Kidney (tissue), 13 donors: ENCODE measurements at regions not wholly inside any gene's neighbourhood (a gene's known extent, or its start where the extent isn't known, plus 50 kb on each side); places are given as distances from the start of the nearest gene placed in this dataset.
"Not testable (repeated sequence)": the region's sequence is repeated elsewhere in the genome, so short reads cannot be mapped to it uniquely, and the experiment has no call there.

Experiments
- DNase-seq, 5 donors: peaks; one replicate each; pipeline ENCODE4 v3.0.0-alpha.2; 2013 to 2020
- FAIRE-seq: peaks from 2 replicates; lab custom pipeline; 2012; peaks lifted over from hg19 to GRCh38; lab: Jason Lieb, UNC
- H3K27ac ChIP-seq, 2 donors: one replicate each; pipeline ENCODE4 v1.7.0; 2013; ENCODE audit warnings: low read depth in 2 of 2, low read length in 2 of 2, inconsistent platforms in 1 of 2
- H3K27me3 ChIP-seq: one replicate; pipeline ENCODE4 v1.7.1; 2013; ENCODE audit warnings: low read length, inconsistent platforms; ENCODE audit not compliant: control insufficient read depth, insufficient read depth
- H3K36me3 ChIP-seq, 3 donors: one replicate each; pipeline versions ENCODE4 v1.7.0 to v1.7.1; 2013; ENCODE audit warnings: low read length in 3 of 3, control low read depth in 1 of 3, inconsistent platforms in 1 of 3; ENCODE audit not compliant: insufficient read depth in 3 of 3, control insufficient read depth in 2 of 3
- H3K4me1 ChIP-seq, 3 donors: one replicate each; pipeline versions ENCODE4 v1.7.0 to v1.7.1; 2013; ENCODE audit warnings: low read length in 3 of 3, inconsistent platforms in 1 of 3, low read depth in 1 of 3; ENCODE audit not compliant: control insufficient read depth in 2 of 3, insufficient read depth in 2 of 3
- H3K4me3 ChIP-seq, 3 donors: one replicate each; pipeline versions ENCODE4 v1.7.0 to v1.8.1; 2013; ENCODE audit warnings: low read length in 3 of 3, control low read depth in 1 of 3, inconsistent platforms in 1 of 3
- H3K9ac ChIP-seq, 3 donors: one replicate each; pipeline versions ENCODE4 v1.7.0 to v1.7.1; 2013; ENCODE audit warnings: low read length in 3 of 3, control low read depth in 1 of 3, inconsistent platforms in 1 of 3
- H3K9me3 ChIP-seq, 3 donors: one replicate each; pipeline versions ENCODE4 v1.7.0 to v1.7.1; 2013; ENCODE audit warnings: low read length in 3 of 3, control low read depth in 1 of 3, inconsistent platforms in 1 of 3; ENCODE audit not compliant: control insufficient read depth in 2 of 3, insufficient read depth in 1 of 3
- CTCF ChIP-seq: IDR thresholded peaks from 3 replicates; pipeline ENCODE4 v1.5.1; 2012; ENCODE audit warnings: mild to moderate bottlenecking, moderate library complexity, borderline replicate concordance; ENCODE audit not compliant: insufficient read depth; ENCODE audit errors: extremely low read depth
- intact Hi-C: fragments of 100-400 bp; cut with DNase I; formaldehyde crosslinking; loops from one replicate; pipeline ENCODE4 v1.11.1; 2022
- donor health status: control.
- donor health status: control.
- donor health status: control.
- donor health status: control.
- donor health status: control.
- donor health status: DM: yes; HTN: yes; CAD: no.
- donor health status: Normal renal cell carcinoma (clear cell type).

DNA sequence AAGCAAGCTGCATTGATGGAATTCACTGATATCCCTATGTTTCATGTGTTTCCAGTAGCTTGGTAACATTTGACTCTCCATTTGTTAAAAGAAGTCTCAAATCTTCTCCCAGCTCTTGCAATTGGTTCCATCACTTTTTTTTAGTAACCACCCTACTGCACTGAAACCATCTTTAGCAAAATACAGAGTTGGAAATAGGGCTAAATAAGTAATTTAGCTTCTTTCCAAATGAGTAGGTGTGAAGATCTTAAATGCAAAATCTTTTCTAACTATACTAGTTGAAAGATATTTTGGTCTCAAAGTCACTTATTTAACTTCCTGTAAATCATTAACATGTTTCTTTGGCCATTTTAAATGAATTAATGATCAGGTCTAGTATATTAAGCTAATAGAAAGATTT is 138.1 kb downstream of the DIRAS2 start:
- FAIRE-seq, result no peak
- H3K4me3 ChIP-seq, result no peak overlapping the region
- intact Hi-C loops, result no loop called here
- H3K4me1 ChIP-seq, result no peaks in the 10 kb centered on the region
- no peak for DNase-seq
- H3K36me3 ChIP-seq, result no peaks in the 10 kb centered on the region
- TF ChIP-seq CTCF, result no peak
- H3K9me3 ChIP-seq, result no peaks in the 10 kb centered on the region
- no peak overlapping the region for H3K27ac ChIP-seq
- H3K9ac ChIP-seq, result no peak overlapping the region
- H3K27me3 ChIP-seq, result no peaks in the 10 kb centered on the region

- no peaks in the 10 kb centered on the region for H3K9me3 ChIP-seq
- no peak overlapping the region for H3K4me3 ChIP-seq
- FAIRE-seq (no peak), DNase-seq (no peak)
- no peaks in the 10 kb centered on the region for H3K27me3 ChIP-seq
- no peak overlapping the region for H3K27ac ChIP-seq
- no peak overlapping the region for H3K9ac ChIP-seq
- intact Hi-C loops, result no loop called here
- H3K4me1 ChIP-seq, result no peaks in the 10 kb centered on the region
- no peaks in the 10 kb centered on the region for H3K36me3 ChIP-seq
- no peak for TF ChIP-seq CTCF
Measured at GRCh38 chr9:90505695-90506094, 136.9 kb downstream of the DIRAS2 start.

- H3K4me3 ChIP-seq, H3K9ac ChIP-seq, H3K27ac ChIP-seq, H3K4me1 ChIP-seq, FAIRE-seq, H3K36me3 ChIP-seq, DNase-seq, H3K27me3 ChIP-seq, intact Hi-C loops, H3K9me3 ChIP-seq: not testable (repeated sequence)
Measured at GRCh38 chr9:90506402-90506801, 136.2 kb downstream of the DIRAS2 start.

DNA sequence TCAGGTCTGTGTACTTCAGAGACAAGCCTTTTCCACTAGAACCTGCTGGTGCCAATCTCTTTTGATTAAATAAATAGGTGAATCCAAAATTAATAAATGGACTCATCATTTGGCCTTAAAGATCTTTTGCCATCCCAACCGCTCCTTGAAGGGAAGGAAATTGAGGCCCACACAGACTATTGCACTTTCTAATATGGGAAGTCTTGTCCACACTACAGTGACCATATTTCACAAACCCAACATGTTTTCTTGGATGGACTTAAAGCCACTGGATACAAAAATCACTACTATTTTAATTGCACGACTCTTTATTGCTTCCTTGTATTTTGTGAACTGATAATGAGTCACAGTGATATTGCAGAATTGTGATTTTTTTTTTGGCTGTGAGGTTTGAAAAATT is 135.0 kb downstream of the DIRAS2 start:
- FAIRE-seq, result no peak
- H3K9ac ChIP-seq, result no peak overlapping the region
- no peaks in the 10 kb centered on the region for H3K4me1 ChIP-seq
- TF ChIP-seq CTCF, result no peak
- intact Hi-C loops, result no loop called here
- no peak for DNase-seq
- H3K27me3 ChIP-seq, result no peaks in the 10 kb centered on the region
- H3K36me3 ChIP-seq, result no peaks in the 10 kb centered on the region
- H3K9me3 ChIP-seq, result no peaks in the 10 kb centered on the region
- H3K4me3 ChIP-seq, result no peak overlapping the region
- H3K27ac ChIP-seq, result no peak overlapping the region
